ENCODE measurements at regions not wholly inside any gene's neighbourhood (a gene's known extent, or its start where the extent isn't known, plus 50 kb on each side); places are given as distances from the start of the nearest gene placed in this dataset.

GRCh38 chr1:81703756-81704463, 96.8 kb upstream of the ADGRL2 start:
- Histone ChIP-seq H3K27me3 (replicated peaks; ENCODE audit: insufficient read depth) (no peaks in the 10 kb centered on the region), H3K9me3 (no peaks in the 10 kb centered on the region), H3K36me3 (no peaks in the 10 kb centered on the region), H3K4me3 (no peak overlapping the region), H3K27ac (no peak overlapping the region), H3K4me1 (replicated peaks) (peaks cover 3% of the 10 kb centered on the region)
- TF ChIP-seq POLR2AphosphoS5 (IDR thresholded peaks at IDR 0.05), result no peak
- no peak for TF ChIP-seq CTCF (IDR thresholded peaks at IDR 0.05)
- TF ChIP-seq POLR2A (IDR thresholded peaks at IDR 0.05), result no peak
- WGBS, result 84% methylated on average over 5 of the region's 5 CpGs
- DNase-seq (ENCODE audit: low spot score), result no peak
- intact Hi-C loops (cut with DNase I), result no loop called here

- Histone ChIP-seq H3K36me3 (no peaks in the 10 kb centered on the region), H3K27me3 (replicated peaks; ENCODE audit: insufficient read depth) (no peaks in the 10 kb centered on the region), H3K9me3 (no peaks in the 10 kb centered on the region), H3K4me1 (replicated peaks) (peaks cover 3% of the 10 kb centered on the region), H3K27ac (no peak overlapping the region), H3K4me3 (no peak overlapping the region)
- DNase-seq (ENCODE audit: low spot score), result no peak
- 82% methylated on average over 3 of the region's 3 CpGs for WGBS
- intact Hi-C loops (cut with DNase I), result no loop called here
- TF ChIP-seq POLR2A (IDR thresholded peaks at IDR 0.05), result no peak
- no peak for TF ChIP-seq POLR2AphosphoS5 (IDR thresholded peaks at IDR 0.05)
- TF ChIP-seq CTCF (IDR thresholded peaks at IDR 0.05), result no peak
Observed at GRCh38 chr1:81703391-81703755, 97.4 kb upstream of the ADGRL2 start.

- no peaks in the 10 kb centered on the region for H3K27me3 ChIP-seq (replicated peaks; ENCODE audit: insufficient read depth)
- H3K36me3 ChIP-seq, result no peaks in the 10 kb centered on the region
- H3K9me3 ChIP-seq, result no peaks in the 10 kb centered on the region
- H3K4me3 ChIP-seq, result no peak overlapping the region
- 92% methylated on average over 4 of the region's 4 CpGs for WGBS
- DNase-seq (ENCODE audit: low spot score), result no peak
- H3K27ac ChIP-seq, result no peak overlapping the region
- intact Hi-C loops (cut with DNase I), result no loop called here
- TF ChIP-seq POLR2A (IDR thresholded peaks at IDR 0.05) (no peak), CTCF (IDR thresholded peaks at IDR 0.05) (no peak), POLR2AphosphoS5 (IDR thresholded peaks at IDR 0.05) (no peak)
- H3K4me1 ChIP-seq (replicated peaks), result peaks cover 3% of the 10 kb centered on the region
Observed at GRCh38 chr1:81702903-81703302, 97.8 kb upstream of the ADGRL2 start.

GRCh38 chr1:81702079-81702715, 98.5 kb upstream of the ADGRL2 start:
- 92% methylated on average over 2 of the region's 2 CpGs for WGBS
- H3K27me3 ChIP-seq (replicated peaks; ENCODE audit: insufficient read depth), result no peaks in the 10 kb centered on the region
- no peak for DNase-seq (ENCODE audit: low spot score)
- TF ChIP-seq POLR2A (IDR thresholded peaks at IDR 0.05), result no peak
- TF ChIP-seq POLR2AphosphoS5 (IDR thresholded peaks at IDR 0.05), result no peak
- TF ChIP-seq CTCF (IDR thresholded peaks at IDR 0.05), result no peak
- peaks cover 3% of the 10 kb centered on the region for H3K4me1 ChIP-seq (replicated peaks)
- H3K36me3 ChIP-seq, result no peaks in the 10 kb centered on the region
- H3K27ac ChIP-seq, result no peak overlapping the region
- H3K4me3 ChIP-seq, result no peak overlapping the region
- H3K9me3 ChIP-seq, result no peaks in the 10 kb centered on the region
- intact Hi-C loops (cut with DNase I), result no loop called here

Data from prostate gland (tissue), 2 donors.